HepG2 (cell line): ENCODE measurements at regions not wholly inside any gene's neighbourhood (a gene's known extent, or its start where the extent isn't known, plus 50 kb on each side); places are given as distances from the start of the nearest gene placed in this dataset.
A peak's percentile ranks its signal among the peaks of the same experiment; 100 is the strongest.

Source experiments
- ARID5B ChIP-seq: IDR thresholded peaks from 2 replicates; pipeline ENCODE4 v1.4.0; 2020; ENCODE audit warnings: mild to moderate bottlenecking, missing genetic modification reagents
- GTF2F1 ChIP-seq: fragments of 150-350 bp; IDR thresholded peaks from 2 replicates; pipeline ENCODE4 v1.6.1; 2014; ENCODE audit warnings: low read length
- KAT7 ChIP-seq: IDR thresholded peaks from 2 replicates; pipeline ENCODE4 v1.6.1; 2018; ENCODE audit warnings: borderline replicate concordance, missing compliant biosample characterization
- KLF6 ChIP-seq: IDR thresholded peaks from 2 replicates; pipeline ENCODE4 v1.8.0; 2016; ENCODE audit warnings: missing biosample characterization, missing genetic modification reagents
- MYPOP ChIP-seq: sonication (generic); formaldehyde crosslinking; IDR thresholded peaks from 2 replicates; pipeline ENCODE4 v1.8.1; 2023; ENCODE audit warnings: mild to moderate bottlenecking, moderate library complexity, missing genetic modification reagents
- TRIM24 ChIP-seq: sonication (generic); formaldehyde crosslinking; IDR thresholded peaks from 2 replicates; pipeline ENCODE4 v1.8.0; 2022; ENCODE audit warnings: mild to moderate bottlenecking, missing genetic modification reagents
- ZEB1 ChIP-seq: IDR thresholded peaks from 2 replicates; pipeline ENCODE4 v1.6.1; 2012; ENCODE audit warnings: mild to moderate bottlenecking, low read depth, inconsistent platforms; ENCODE audit not compliant: insufficient replicate concordance
- ZNF367 ChIP-seq: sonication (generic); formaldehyde crosslinking; IDR thresholded peaks from 2 replicates; pipeline ENCODE4 v1.4.0; 2020; ENCODE audit warnings: missing genetic modification reagents, borderline replicate concordance
- ZNF589 ChIP-seq: sonication (generic); formaldehyde crosslinking; conservative IDR thresholded peaks from 2 replicates; pipeline ENCODE4 v1.8.0; 2022; ENCODE audit warnings: mild to moderate bottlenecking, moderate library complexity, missing genetic modification reagents
- TF ChIP-seq, protein P1 (sequence below): IDR thresholded peaks from 2 replicates; pipeline ENCODE4 v1.6.1; 2018; ENCODE audit warnings: missing genetic modification reagents
- TF ChIP-seq, protein P2 (sequence below): sonication (generic); formaldehyde crosslinking; IDR thresholded peaks from 2 replicates; pipeline ENCODE4 v1.4.0; 2020; ENCODE audit warnings: missing genetic modification reagents

- TF ChIP-seq, protein P1, sequence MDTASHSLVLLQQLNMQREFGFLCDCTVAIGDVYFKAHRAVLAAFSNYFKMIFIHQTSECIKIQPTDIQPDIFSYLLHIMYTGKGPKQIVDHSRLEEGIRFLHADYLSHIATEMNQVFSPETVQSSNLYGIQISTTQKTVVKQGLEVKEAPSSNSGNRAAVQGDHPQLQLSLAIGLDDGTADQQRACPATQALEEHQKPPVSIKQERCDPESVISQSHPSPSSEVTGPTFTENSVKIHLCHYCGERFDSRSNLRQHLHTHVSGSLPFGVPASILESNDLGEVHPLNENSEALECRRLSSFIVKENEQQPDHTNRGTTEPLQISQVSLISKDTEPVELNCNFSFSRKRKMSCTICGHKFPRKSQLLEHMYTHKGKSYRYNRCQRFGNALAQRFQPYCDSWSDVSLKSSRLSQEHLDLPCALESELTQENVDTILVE: no peak
- TF ChIP-seq ZNF367 (CRISPR knock-in tag) (no peak), GTF2F1 (no peak), ARID5B (peak; percentile 93), KAT7 (no peak), KLF6 (CRISPR knock-in tag) (0 out of 2 replicates have a peak, but pooled peaks have one; percentile 58), MYPOP (CRISPR knock-in tag) (0 out of 2 replicates have a peak, but pooled peaks have one; percentile 73), TRIM24 (CRISPR knock-in tag) (0 out of 2 replicates have a peak, but pooled peaks have one; percentile 49), ZEB1 (no peak), ZNF589 (CRISPR knock-in tag) (0 out of 2 replicates have a peak, but pooled peaks have one; percentile 47)
- TF ChIP-seq, protein P2, sequence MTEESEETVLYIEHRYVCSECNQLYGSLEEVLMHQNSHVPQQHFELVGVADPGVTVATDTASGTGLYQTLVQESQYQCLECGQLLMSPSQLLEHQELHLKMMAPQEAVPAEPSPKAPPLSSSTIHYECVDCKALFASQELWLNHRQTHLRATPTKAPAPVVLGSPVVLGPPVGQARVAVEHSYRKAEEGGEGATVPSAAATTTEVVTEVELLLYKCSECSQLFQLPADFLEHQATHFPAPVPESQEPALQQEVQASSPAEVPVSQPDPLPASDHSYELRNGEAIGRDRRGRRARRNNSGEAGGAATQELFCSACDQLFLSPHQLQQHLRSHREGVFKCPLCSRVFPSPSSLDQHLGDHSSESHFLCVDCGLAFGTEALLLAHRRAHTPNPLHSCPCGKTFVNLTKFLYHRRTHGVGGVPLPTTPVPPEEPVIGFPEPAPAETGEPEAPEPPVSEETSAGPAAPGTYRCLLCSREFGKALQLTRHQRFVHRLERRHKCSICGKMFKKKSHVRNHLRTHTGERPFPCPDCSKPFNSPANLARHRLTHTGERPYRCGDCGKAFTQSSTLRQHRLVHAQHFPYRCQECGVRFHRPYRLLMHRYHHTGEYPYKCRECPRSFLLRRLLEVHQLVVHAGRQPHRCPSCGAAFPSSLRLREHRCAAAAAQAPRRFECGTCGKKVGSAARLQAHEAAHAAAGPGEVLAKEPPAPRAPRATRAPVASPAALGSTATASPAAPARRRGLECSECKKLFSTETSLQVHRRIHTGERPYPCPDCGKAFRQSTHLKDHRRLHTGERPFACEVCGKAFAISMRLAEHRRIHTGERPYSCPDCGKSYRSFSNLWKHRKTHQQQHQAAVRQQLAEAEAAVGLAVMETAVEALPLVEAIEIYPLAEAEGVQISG (CRISPR knock-in tag): no peak
Measured at GRCh38 chr2:224104668-224105386, 65.7 kb upstream of the SERPINE2 start (continued).
